Naive B cell (primary cell): ENCODE measurements at regions not wholly inside any gene's neighbourhood (a gene's known extent, or its start where the extent isn't known, plus 50 kb on each side); places are given as distances from the start of the nearest gene placed in this dataset.

Source experiments
- ATAC-seq, 2 donors: fragments of 150-1000 bp; cut with Tn5 transposase; 2 replicates each; pipeline ENCODE4 v1.10.0; 2021; ENCODE audit warnings: low read depth in 2 of 2, mild to moderate bottlenecking in 2 of 2, moderate library complexity in 2 of 2
- DNase-seq: peaks from one replicate; pipeline ENCODE4 v3.0.0; 2022
- H3K27ac Mint-ChIP-seq, 6 donors: one replicate each; pipeline ENCODE4 v1.8.0; 2020 to 2022; ENCODE audit warnings: mild to moderate bottlenecking in 6 of 6, mixed read lengths in 6 of 6, moderate library complexity in 5 of 6, inconsistent platforms in 2 of 6
- H3K27me3 Mint-ChIP-seq, 3 donors: one replicate each; pipeline ENCODE4 v1.8.0; 2021 to 2022; ENCODE audit warnings: mixed read lengths in 3 of 3, mild to moderate bottlenecking in 1 of 3
- H3K36me3 Mint-ChIP-seq, 2 donors: one replicate each; pipeline ENCODE4 v1.8.0; 2020 to 2022; ENCODE audit warnings: mixed read lengths in 2 of 2, inconsistent platforms in 1 of 2, mild to moderate bottlenecking in 1 of 2
- H3K4me1 Mint-ChIP-seq, 3 donors: one replicate each; pipeline ENCODE4 v1.8.0; 2020 to 2022; ENCODE audit warnings: mixed read lengths in 3 of 3, inconsistent platforms in 1 of 3, mild to moderate bottlenecking in 1 of 3, moderate library complexity in 1 of 3
- H3K4me3 Mint-ChIP-seq, 8 donors: one replicate each; pipeline ENCODE4 v1.8.0; 2020 to 2022; ENCODE audit warnings: mild to moderate bottlenecking in 8 of 8, mixed read lengths in 8 of 8, moderate library complexity in 8 of 8, inconsistent platforms in 2 of 8
- H3K9me3 Mint-ChIP-seq, 7 donors: one replicate each; pipeline ENCODE4 v1.8.0; 2020 to 2022; ENCODE audit warnings: mixed read lengths in 7 of 7, mild to moderate bottlenecking in 5 of 7, inconsistent platforms in 2 of 7, moderate library complexity in 1 of 7

DNA sequence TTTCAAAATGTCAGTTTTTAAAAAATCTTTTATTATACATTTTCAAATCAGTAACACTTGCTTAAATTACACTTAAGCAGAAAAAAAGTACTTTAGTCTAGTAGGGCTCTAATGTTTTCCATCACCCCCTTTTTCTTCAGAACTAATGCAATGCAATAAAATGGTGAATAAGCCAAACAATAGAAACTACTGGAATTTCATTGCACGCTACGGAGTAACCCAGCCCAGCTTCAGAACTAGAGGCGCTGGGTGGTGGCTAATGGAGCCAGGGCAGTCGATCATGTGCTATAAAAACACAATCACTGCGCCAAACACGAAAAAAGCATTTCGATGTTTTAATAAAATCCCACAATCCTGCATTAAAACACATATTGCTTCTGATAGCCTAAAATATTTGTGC is 59.9 kb upstream of the ODAD2 start:
- H3K36me3 Mint-ChIP-seq: peaks cover 0 to 17% of the 10 kb centered on the region in 2 donors
- H3K27ac Mint-ChIP-seq: no peak overlapping the region
- no peak for DNase-seq
- no peak overlapping the region for H3K4me3 Mint-ChIP-seq
- no peaks in the 10 kb centered on the region for H3K9me3 Mint-ChIP-seq
- no peaks in the 10 kb centered on the region for H3K4me1 Mint-ChIP-seq
- H3K27me3 Mint-ChIP-seq: no peaks in the 10 kb centered on the region
- ATAC-seq: no peak

DNA sequence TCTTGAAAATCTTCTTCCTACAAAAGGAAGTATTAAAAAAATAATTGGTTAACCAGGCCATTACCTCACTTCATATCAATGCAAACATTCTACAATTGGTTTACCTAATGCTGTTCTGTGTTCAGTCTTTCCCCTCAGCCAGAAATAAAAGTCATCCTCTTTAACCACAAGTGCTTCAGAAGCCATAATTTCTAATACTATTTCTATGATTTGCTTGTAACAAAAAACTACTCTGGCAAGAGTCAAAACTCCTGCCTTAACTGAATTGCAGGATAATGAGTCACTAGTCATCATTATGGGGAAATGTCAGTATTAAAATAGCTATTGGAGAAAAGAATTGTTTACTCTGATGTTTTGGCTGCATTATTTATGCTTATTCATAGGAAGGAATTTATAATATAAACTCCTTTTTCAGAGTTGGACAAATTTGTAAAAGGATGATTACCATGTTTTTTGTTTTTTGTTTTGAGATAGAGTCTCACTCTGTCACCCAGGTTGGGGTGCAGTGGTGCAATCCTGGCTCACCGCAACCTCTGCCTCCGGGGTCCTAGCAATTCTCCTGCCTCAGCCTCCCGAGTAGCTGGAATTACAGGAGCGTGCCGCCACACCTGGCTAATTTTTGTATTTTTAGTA is 55.5 kb upstream of the ODAD2 start:
- Mint-ChIP-seq H3K27ac (no peak overlapping the region), H3K27me3 (no peaks in the 10 kb centered on the region), H3K9me3 (no peaks in the 10 kb centered on the region), H3K4me3 (no peak overlapping the region), H3K36me3 (peaks cover 0 to 17% of the 10 kb centered on the region in 2 donors), H3K4me1 (no peaks in the 10 kb centered on the region)
- DNase-seq: no peak
- ATAC-seq: no peak

DNA sequence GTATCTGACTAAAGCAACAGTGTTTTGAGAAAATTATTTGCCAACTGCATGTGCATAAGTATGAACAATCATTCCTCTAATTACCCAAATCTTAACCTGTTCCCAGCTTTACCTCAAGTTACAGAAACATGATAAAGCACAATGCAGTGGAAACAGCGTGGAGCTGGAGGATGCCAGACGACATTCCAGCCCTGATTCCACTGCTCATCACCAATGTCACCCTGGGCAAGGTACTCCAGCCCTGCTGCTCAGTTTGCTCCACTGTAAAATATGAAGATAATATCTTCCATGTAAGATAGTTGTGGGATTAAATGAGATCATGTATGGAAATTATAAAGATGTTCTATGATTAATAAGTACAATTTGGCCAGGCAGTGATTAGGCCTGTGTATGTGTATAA is 50.4 kb upstream of the ODAD2 start:
- no peaks in the 10 kb centered on the region for H3K27me3 Mint-ChIP-seq
- H3K36me3 Mint-ChIP-seq: peaks cover 0 to 7% of the 10 kb centered on the region in 2 donors
- no peak for DNase-seq
- no peaks in the 10 kb centered on the region for H3K4me1 Mint-ChIP-seq
- H3K4me3 Mint-ChIP-seq: no peak overlapping the region
- H3K9me3 Mint-ChIP-seq: no peaks in the 10 kb centered on the region
- H3K27ac Mint-ChIP-seq: no peak overlapping the region
- no peak for ATAC-seq
